GM12878 (cell line): ENCODE measurements at regions not wholly inside any gene's neighbourhood (a gene's known extent, or its start where the extent isn't known, plus 50 kb on each side); places are given as distances from the start of the nearest gene placed in this dataset.

Experiments
- BACH1 ChIP-seq: fragments of 450-650 bp; IDR thresholded peaks from 2 replicates; pipeline ENCODE4 v1.6.1; 2017; ENCODE audit warnings: mild to moderate bottlenecking, borderline replicate concordance
- EP300 ChIP-seq, 2 experiments: fragments of 150-350 bp in 1 of 2; IDR thresholded peaks; 2 replicates each; pipeline ENCODE4 v1.6.1; 2011 to 2012; ENCODE audit warnings: low read depth in 2 of 2, low read length in 2 of 2, borderline replicate concordance in 1 of 2, improper control_type of control experiment in 1 of 2, inconsistent platforms in 1 of 2; ENCODE audit not compliant: control insufficient read depth in 1 of 2
- TARDBP ChIP-seq: IDR thresholded peaks from 2 replicates; pipeline ENCODE4 v1.6.1; 2016; ENCODE audit warnings: borderline replicate concordance
- TF ChIP-seq, protein P1 (sequence below), 3 experiments: IDR thresholded peaks in 2 of 3; conservative IDR thresholded peaks in 1 of 3; 2 replicates each; pipeline ENCODE4 v1.5.1; 2011; ENCODE audit warnings: low read depth in 3 of 3, low read length in 3 of 3, mild to moderate bottlenecking in 3 of 3, control low read depth in 2 of 3, moderate library complexity in 2 of 3, inconsistent platforms in 1 of 3, mixed read lengths in 1 of 3; ENCODE audit not compliant: control insufficient read depth in 2 of 3, insufficient read depth in 1 of 3; ENCODE audit errors: extremely low read depth in 1 of 3

DNA sequence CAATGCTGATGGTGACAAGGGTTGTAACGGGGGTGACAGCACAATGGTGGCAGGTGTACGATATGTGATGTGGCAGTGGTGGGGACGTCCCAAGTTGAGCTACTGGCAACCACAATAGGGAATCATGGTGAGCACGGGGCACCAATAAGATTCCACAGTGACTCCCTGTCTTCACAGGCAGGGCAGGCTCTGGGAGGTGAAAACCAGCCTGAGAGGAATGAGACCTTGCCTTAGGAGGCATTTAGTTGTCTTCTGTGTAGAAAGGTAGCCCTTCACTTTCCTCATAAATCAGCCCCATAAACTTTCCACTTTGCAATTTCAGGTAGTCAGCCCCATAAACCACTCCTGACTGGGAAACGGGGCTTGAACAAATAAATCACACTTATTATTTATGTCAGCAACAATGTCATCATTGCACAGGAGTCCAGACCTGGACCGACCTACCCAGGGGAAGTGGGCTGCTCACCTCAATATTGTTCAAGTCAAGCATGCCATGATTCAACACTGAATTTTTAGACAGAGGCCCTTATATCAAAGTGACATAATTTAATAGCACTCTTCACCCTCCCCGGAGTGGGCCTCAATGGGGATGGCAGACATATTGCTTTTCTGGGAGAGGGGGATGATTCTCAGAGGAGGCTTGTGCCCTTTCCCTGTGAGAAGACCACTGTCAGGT is 150.8 kb downstream of the CDC5L start:
- TF ChIP-seq, protein P1, sequence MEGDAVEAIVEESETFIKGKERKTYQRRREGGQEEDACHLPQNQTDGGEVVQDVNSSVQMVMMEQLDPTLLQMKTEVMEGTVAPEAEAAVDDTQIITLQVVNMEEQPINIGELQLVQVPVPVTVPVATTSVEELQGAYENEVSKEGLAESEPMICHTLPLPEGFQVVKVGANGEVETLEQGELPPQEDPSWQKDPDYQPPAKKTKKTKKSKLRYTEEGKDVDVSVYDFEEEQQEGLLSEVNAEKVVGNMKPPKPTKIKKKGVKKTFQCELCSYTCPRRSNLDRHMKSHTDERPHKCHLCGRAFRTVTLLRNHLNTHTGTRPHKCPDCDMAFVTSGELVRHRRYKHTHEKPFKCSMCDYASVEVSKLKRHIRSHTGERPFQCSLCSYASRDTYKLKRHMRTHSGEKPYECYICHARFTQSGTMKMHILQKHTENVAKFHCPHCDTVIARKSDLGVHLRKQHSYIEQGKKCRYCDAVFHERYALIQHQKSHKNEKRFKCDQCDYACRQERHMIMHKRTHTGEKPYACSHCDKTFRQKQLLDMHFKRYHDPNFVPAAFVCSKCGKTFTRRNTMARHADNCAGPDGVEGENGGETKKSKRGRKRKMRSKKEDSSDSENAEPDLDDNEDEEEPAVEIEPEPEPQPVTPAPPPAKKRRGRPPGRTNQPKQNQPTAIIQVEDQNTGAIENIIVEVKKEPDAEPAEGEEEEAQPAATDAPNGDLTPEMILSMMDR (IDR thresholded peaks at IDR 0.05 in 2 of 3, conservative IDR thresholded peaks at IDR 0.05 in 1 of 3; ENCODE audit: control insufficient read depth in 2 of 3, extremely low read depth in 1 of 3, insufficient read depth in 1 of 3, low read depth in 3 of 3, low read length in 3 of 3): no peak
- TF ChIP-seq BACH1 (no peak), TARDBP (no peak), EP300 (IDR thresholded peaks at IDR 0.05; ENCODE audit: borderline replicate concordance in 1 of 2, control insufficient read depth in 1 of 2, low read depth in 2 of 2, low read length in 2 of 2) (no peak)
